ENCODE measurements at regions not wholly inside any gene's neighbourhood (a gene's known extent, or its start where the extent isn't known, plus 50 kb on each side); places are given as distances from the start of the nearest gene placed in this dataset.

DNA sequence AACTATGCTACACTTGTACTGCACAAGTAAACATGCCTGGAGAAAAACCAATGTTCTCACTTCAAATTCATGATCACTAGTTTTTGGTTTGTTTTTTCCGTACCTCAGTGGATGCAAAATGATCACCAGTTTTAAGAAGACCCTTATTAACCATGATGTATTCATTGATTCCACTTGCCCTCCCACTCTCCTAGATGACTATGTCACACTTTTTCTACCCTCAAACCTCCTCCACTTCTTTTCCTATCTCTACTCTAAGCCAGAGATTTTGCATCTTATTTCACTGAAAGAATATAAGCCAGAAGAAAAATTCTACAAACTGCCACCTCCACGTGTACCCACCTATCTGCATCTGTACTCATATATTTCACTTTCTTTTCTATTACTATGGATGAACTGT lies 186.2 kb upstream of the NAMPT start:
- TF ChIP-seq RAD21 (IDR thresholded peaks at IDR 0.05; ENCODE audit: low read depth) (no peak), CREB1 (IDR thresholded peaks at IDR 0.05; ENCODE audit: low read depth) (no peak), EP300 (IDR thresholded peaks at IDR 0.05; ENCODE audit: borderline replicate concordance) (no peak), EGR1 (IDR thresholded peaks at IDR 0.05) (no peak), FOXM1 (IDR thresholded peaks at IDR 0.05; ENCODE audit: borderline replicate concordance, low read depth) (no peak)
- TF ChIP-seq, protein P1, sequence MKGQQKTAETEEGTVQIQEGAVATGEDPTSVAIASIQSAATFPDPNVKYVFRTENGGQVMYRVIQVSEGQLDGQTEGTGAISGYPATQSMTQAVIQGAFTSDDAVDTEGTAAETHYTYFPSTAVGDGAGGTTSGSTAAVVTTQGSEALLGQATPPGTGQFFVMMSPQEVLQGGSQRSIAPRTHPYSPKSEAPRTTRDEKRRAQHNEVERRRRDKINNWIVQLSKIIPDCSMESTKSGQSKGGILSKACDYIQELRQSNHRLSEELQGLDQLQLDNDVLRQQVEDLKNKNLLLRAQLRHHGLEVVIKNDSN (IDR thresholded peaks at IDR 0.05), result no peak
- TF ChIP-seq, protein P2, sequence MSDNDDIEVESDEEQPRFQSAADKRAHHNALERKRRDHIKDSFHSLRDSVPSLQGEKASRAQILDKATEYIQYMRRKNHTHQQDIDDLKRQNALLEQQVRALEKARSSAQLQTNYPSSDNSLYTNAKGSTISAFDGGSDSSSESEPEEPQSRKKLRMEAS (IDR thresholded peaks at IDR 0.05), result no peak

DNA sequence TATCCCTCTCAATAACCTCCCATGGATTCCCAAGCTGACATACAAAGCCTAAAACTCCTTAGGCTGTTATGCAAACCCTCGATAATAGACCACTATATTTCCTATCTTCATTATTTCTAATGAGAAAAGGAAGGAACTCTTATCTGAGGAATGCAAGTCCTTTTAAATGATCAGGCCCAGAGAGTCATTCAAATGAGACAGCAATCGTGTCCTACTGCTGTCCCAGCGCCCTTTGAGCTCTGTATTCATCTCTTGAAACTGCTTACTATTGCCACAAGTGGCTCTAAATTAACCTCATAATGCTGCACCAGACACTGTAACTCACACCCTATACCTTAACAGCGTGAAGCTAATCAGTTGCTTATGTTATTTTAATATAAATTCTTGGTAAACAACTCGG lies 182.1 kb upstream of the NAMPT start:
- no peak for TF ChIP-seq EGR1 (IDR thresholded peaks at IDR 0.05)
- no peak for TF ChIP-seq EP300 (IDR thresholded peaks at IDR 0.05; ENCODE audit: borderline replicate concordance)
- TF ChIP-seq, protein P3, sequence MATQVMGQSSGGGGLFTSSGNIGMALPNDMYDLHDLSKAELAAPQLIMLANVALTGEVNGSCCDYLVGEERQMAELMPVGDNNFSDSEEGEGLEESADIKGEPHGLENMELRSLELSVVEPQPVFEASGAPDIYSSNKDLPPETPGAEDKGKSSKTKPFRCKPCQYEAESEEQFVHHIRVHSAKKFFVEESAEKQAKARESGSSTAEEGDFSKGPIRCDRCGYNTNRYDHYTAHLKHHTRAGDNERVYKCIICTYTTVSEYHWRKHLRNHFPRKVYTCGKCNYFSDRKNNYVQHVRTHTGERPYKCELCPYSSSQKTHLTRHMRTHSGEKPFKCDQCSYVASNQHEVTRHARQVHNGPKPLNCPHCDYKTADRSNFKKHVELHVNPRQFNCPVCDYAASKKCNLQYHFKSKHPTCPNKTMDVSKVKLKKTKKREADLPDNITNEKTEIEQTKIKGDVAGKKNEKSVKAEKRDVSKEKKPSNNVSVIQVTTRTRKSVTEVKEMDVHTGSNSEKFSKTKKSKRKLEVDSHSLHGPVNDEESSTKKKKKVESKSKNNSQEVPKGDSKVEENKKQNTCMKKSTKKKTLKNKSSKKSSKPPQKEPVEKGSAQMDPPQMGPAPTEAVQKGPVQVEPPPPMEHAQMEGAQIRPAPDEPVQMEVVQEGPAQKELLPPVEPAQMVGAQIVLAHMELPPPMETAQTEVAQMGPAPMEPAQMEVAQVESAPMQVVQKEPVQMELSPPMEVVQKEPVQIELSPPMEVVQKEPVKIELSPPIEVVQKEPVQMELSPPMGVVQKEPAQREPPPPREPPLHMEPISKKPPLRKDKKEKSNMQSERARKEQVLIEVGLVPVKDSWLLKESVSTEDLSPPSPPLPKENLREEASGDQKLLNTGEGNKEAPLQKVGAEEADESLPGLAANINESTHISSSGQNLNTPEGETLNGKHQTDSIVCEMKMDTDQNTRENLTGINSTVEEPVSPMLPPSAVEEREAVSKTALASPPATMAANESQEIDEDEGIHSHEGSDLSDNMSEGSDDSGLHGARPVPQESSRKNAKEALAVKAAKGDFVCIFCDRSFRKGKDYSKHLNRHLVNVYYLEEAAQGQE (IDR thresholded peaks at IDR 0.05; ENCODE audit: low read depth), result no peak
- TF ChIP-seq, protein P2 (IDR thresholded peaks at IDR 0.05), result no peak
- TF ChIP-seq ZBTB7A (IDR thresholded peaks at IDR 0.05; ENCODE audit: low read depth), result no peak
- TF ChIP-seq, protein P1 (IDR thresholded peaks at IDR 0.05), result no peak
- TF ChIP-seq TEAD4 (IDR thresholded peaks at IDR 0.05), result no peak
- no peak for TF ChIP-seq FOXM1 (IDR thresholded peaks at IDR 0.05; ENCODE audit: borderline replicate concordance, low read depth)
- TF ChIP-seq CREB1 (IDR thresholded peaks at IDR 0.05; ENCODE audit: low read depth), result no peak
- TF ChIP-seq NFIC (IDR thresholded peaks at IDR 0.05), result no peak
- no peak for TF ChIP-seq TCF12 (IDR thresholded peaks at IDR 0.05; ENCODE audit: low read depth)

DNA sequence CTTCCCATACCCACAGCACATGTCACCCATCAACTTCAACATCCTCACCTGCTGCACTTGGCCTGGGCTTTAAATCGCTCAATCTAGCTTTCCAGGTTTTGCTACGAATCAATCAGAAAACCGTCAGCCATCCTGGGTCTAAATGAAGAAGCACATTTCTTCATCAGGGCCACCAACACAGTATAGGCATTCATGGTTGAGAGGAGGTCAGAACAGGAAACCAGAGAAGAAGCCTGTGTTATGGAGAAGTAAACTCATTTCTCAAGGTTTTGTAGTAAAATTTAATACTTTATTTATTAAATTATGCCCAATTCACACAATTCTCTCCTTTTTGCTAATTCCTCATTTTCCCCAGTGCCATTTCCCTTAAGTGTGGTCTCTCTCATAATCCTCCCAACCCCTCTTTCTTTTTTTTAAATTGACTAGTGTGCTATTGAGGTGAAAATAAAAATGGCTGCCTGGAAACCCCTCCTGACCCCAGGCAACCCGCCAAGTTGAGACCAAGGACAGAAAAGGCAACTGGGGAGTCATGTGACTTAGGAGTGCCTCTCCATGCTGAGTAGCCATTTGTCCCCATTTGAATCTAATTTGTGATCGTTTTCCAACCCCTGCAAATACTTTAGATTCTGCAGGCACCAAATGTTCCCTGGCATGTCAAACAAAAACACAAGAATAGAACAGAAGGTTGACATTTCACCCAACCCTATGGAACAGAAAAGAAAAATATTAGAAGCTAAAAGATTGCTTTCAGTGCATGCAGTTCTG lies 181.1 kb upstream of the NAMPT start:
- TF ChIP-seq, protein P2 (IDR thresholded peaks at IDR 0.05), result no peak
- TF ChIP-seq EP300 (IDR thresholded peaks at IDR 0.05; ENCODE audit: borderline replicate concordance) (no peak), TCF12 (IDR thresholded peaks at IDR 0.05; ENCODE audit: low read depth) (no peak), FOXM1 (IDR thresholded peaks at IDR 0.05; ENCODE audit: borderline replicate concordance, low read depth) (no peak), CEBPB (IDR thresholded peaks at IDR 0.05) (no peak), TEAD4 (IDR thresholded peaks at IDR 0.05) (no peak), TAF1 (IDR thresholded peaks at IDR 0.05; ENCODE audit: low read depth) (no peak), YY1 (IDR thresholded peaks at IDR 0.05; ENCODE audit: low read depth) (no peak), RAD21 (IDR thresholded peaks at IDR 0.05; ENCODE audit: low read depth) (no peak), NFIC (IDR thresholded peaks at IDR 0.05) (no peak), EGR1 (IDR thresholded peaks at IDR 0.05) (no peak), ZBTB7A (IDR thresholded peaks at IDR 0.05; ENCODE audit: low read depth) (no peak)
- TF ChIP-seq, protein P1 (IDR thresholded peaks at IDR 0.05), result no peak
- TF ChIP-seq, protein P3 (IDR thresholded peaks at IDR 0.05; ENCODE audit: low read depth), result no peak

DNA sequence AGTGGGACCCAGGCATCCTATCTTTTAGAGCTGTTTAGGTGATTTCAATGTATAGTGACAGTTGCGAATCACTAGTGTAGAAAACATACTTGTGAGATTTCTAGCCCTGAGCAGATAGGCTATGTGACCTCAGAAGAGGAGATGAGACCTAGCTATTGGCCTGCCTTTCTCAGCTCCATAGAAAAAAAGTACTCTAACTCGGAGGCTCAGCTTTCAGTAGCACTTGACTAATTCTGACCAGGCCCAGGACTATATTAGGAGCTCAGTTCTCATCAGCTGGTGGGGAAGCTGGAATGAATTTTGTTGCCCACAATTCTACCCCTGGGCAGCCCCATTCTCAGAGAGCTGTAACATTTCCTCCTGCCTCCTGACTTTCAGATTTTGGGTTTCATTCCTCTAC lies 179.9 kb upstream of the NAMPT start:
- TF ChIP-seq CREB1 (IDR thresholded peaks at IDR 0.05; ENCODE audit: low read depth) (no peak), EP300 (IDR thresholded peaks at IDR 0.05; ENCODE audit: borderline replicate concordance) (no peak), TEAD4 (IDR thresholded peaks at IDR 0.05) (no peak), FOXM1 (IDR thresholded peaks at IDR 0.05; ENCODE audit: borderline replicate concordance, low read depth) (no peak), EGR1 (IDR thresholded peaks at IDR 0.05) (no peak), TCF12 (IDR thresholded peaks at IDR 0.05; ENCODE audit: low read depth) (no peak), RAD21 (IDR thresholded peaks at IDR 0.05; ENCODE audit: low read depth) (no peak), ZBTB7A (IDR thresholded peaks at IDR 0.05; ENCODE audit: low read depth) (no peak), CEBPB (IDR thresholded peaks at IDR 0.05) (no peak), YY1 (IDR thresholded peaks at IDR 0.05; ENCODE audit: low read depth) (no peak), NFIC (IDR thresholded peaks at IDR 0.05) (no peak), TAF1 (IDR thresholded peaks at IDR 0.05; ENCODE audit: low read depth) (no peak)
- TF ChIP-seq, protein P1 (IDR thresholded peaks at IDR 0.05), result no peak
- TF ChIP-seq, protein P2 (IDR thresholded peaks at IDR 0.05), result no peak
- TF ChIP-seq, protein P3 (IDR thresholded peaks at IDR 0.05; ENCODE audit: low read depth), result no peak
